Osteocyte (in vitro differentiated cells): ENCODE measurements at regions not wholly inside any gene's neighbourhood (a gene's known extent, or its start where the extent isn't known, plus 50 kb on each side); places are given as distances from the start of the nearest gene placed in this dataset.

Source experiments
- DNase-seq: peaks from one replicate; pipeline ENCODE4 v3.0.0; 2021; ENCODE audit warnings: mixed read lengths; ENCODE audit not compliant: unreplicated experiment; ENCODE audit errors: extremely low spot score
- H3K27ac Mint-ChIP-seq: one replicate; pipeline ENCODE4 v1.8.0; 2021; ENCODE audit warnings: mild to moderate bottlenecking, mixed read lengths; ENCODE audit not compliant: unreplicated experiment
- H3K27me3 Mint-ChIP-seq: one replicate; pipeline ENCODE4 v1.8.0; 2021; ENCODE audit warnings: mixed read lengths; ENCODE audit not compliant: unreplicated experiment
- H3K36me3 Mint-ChIP-seq: one replicate; pipeline ENCODE4 v1.8.0; 2021; ENCODE audit warnings: mixed read lengths; ENCODE audit not compliant: unreplicated experiment
- H3K4me1 Mint-ChIP-seq: one replicate; pipeline ENCODE4 v1.8.0; 2021; ENCODE audit warnings: mixed read lengths; ENCODE audit not compliant: unreplicated experiment
- H3K4me3 Mint-ChIP-seq: one replicate; pipeline ENCODE4 v1.8.0; 2021; ENCODE audit warnings: mild to moderate bottlenecking, moderate library complexity, mixed read lengths; ENCODE audit not compliant: unreplicated experiment
- H3K9me3 Mint-ChIP-seq: one replicate; pipeline ENCODE4 v1.8.0; 2021; ENCODE audit warnings: mixed read lengths; ENCODE audit not compliant: unreplicated experiment
- TF ChIP-seq, protein P1 (sequence below): fragments of 200-600 bp; sonication (generic); IDR thresholded peaks from 2 replicates; pipeline ENCODE4 v1.5.0; 2021; ENCODE audit warnings: antibody characterized with exemption, mild to moderate bottlenecking, moderate library complexity

DNA sequence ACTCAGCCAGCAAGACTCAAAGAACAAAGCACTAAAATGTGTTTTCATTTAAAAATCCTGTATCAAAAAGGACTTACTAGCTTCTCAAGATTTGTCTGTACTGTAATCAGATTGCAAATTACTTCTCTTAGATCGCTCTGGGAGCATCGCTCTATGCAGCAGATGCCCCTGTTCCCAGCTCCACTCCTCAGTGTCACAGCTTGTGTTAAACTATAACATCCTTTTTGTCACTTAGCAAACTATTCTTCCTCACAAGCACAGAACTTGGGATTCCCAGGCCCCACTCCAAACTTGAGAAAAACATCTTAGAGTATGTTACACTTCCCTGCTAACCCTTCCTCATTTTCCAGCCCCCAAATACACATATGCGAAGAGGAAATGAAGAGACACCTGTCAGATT is 85.1 kb upstream of the CHRM3 start:
- no peak for DNase-seq
- no peak overlapping the region for H3K4me3 Mint-ChIP-seq
- no peaks in the 10 kb centered on the region for H3K36me3 Mint-ChIP-seq
- TF ChIP-seq, protein P1, sequence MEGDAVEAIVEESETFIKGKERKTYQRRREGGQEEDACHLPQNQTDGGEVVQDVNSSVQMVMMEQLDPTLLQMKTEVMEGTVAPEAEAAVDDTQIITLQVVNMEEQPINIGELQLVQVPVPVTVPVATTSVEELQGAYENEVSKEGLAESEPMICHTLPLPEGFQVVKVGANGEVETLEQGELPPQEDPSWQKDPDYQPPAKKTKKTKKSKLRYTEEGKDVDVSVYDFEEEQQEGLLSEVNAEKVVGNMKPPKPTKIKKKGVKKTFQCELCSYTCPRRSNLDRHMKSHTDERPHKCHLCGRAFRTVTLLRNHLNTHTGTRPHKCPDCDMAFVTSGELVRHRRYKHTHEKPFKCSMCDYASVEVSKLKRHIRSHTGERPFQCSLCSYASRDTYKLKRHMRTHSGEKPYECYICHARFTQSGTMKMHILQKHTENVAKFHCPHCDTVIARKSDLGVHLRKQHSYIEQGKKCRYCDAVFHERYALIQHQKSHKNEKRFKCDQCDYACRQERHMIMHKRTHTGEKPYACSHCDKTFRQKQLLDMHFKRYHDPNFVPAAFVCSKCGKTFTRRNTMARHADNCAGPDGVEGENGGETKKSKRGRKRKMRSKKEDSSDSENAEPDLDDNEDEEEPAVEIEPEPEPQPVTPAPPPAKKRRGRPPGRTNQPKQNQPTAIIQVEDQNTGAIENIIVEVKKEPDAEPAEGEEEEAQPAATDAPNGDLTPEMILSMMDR = no peak
- peaks cover 9% of the 10 kb centered on the region for H3K27me3 Mint-ChIP-seq
- H3K27ac Mint-ChIP-seq = no peak overlapping the region
- no peaks in the 10 kb centered on the region for H3K9me3 Mint-ChIP-seq
- H3K4me1 Mint-ChIP-seq = no peaks in the 10 kb centered on the region

DNA sequence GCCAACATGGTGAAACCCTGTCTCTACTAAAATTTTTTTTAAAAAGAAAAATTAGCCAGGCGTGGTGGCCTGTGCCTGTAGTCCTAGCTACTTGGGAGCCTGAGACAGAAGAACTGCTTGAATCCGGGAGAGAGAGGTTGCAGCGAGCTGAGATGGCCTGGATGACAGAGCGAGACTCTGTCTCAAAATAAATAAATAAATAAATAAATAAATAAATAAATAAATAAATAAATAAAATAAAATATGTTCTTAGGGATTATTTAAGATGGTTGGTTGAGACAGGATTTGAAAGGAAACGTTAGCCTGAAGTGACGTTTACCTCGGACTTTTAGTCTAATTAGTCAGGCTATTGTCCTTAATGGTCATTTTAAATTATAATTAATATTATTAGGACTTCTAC is 88.5 kb upstream of the CHRM3 start:
- TF ChIP-seq, protein P1 = no peak
- Mint-ChIP-seq H3K27me3 (peaks cover 4% of the 10 kb centered on the region), H3K4me1 (no peaks in the 10 kb centered on the region), H3K4me3 (no peak overlapping the region), H3K9me3 (no peaks in the 10 kb centered on the region), H3K36me3 (no peaks in the 10 kb centered on the region), H3K27ac (no peak overlapping the region)
- DNase-seq = no peak

DNA sequence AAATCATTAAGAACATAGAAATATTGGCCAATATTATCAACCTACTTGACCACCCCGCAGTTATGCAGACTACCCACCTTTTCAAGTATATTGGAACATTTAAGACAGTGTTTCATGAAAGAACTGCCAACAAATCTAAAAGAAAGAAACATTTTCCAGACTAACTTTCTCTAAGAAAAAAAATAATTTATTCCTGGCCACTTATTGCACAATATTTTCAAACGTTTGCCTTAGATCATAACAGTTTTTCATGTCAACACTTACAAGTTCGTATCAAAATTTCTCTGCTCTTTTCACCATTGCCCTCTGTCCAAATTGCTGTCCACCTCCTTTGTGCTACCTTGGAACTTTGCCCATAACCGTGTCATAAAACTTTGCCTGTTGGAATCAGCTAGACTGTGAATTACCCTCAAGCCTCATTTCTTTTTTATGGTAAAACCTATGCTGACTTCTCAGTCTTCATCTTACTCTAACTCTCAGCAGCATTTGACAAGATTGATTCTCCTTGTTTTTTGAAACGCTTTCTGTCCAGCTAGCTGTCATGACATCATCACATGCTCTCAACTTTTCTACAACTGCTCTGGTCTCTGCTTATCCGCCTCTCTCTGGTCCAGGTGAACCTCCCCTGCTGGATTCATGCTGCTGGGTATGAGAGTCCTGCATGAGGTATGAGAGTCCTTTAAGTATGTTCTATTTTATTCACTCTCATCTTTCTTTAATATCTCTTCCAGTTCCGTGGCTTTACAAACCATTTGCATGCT is 92.8 kb upstream of the CHRM3 start:
- H3K27ac Mint-ChIP-seq = no peak overlapping the region
- no peak for DNase-seq
- no peak overlapping the region for H3K4me3 Mint-ChIP-seq
- no peaks in the 10 kb centered on the region for H3K36me3 Mint-ChIP-seq
- TF ChIP-seq, protein P1 = no peak
- H3K4me1 Mint-ChIP-seq = no peaks in the 10 kb centered on the region
- peaks cover 5% of the 10 kb centered on the region for H3K27me3 Mint-ChIP-seq
- no peaks in the 10 kb centered on the region for H3K9me3 Mint-ChIP-seq

DNA sequence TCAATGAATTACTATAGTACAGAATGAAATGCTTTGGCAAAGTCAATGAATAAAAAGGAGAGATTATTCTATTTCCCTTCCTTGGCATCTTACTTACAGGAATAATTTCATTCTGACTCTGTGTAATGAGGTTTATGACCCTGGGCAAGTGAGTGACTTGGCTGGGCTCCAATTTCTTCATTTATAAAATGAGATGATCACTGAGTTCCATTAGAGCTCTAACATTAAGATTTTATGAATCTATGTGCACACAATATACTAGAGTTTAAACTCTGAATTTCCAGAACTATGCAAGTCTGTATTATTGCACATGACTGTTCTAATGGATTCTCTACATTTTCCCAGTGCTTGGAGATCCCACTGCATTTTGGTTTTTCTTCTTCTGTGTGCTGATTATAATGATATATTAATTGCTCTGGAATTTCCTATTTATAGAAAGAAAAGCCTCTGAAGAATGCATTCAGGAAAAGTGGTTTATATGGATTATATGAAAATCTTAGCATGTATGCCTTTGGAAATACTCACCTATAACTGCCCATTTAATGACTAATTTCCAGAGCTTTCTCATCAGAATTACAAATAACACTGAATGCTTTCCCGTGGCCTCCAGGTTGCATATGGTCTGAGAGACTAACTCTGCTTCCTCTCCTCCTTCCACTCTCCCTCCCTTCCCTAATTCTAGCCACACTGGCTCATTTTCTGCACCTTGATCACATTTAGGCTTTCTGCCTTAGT is 97.4 kb upstream of the CHRM3 start:
- no peak for DNase-seq
- Mint-ChIP-seq H3K9me3 (no peaks in the 10 kb centered on the region), H3K27me3 (peaks cover 5% of the 10 kb centered on the region)

DNA sequence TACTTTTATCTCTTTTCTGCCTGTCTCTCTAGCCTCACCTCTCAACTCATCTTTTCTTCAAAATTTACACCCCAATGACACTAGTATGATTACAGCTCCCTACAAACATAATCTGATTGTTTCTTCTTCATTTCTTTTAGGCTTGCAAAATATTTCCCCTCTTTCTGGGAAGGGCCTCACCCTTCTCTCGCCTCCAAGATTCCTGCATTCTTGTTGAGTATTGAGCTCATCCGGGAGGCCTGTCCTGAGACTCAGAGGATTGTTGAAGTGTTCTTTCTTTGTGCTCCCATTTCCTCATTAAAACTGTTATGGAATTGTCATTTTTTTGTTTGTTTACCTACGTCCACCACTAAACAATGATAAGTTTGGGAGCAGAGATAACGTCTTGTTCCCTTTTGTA is 99.1 kb upstream of the CHRM3 start:
- TF ChIP-seq, protein P1 = no peak
- no peak for DNase-seq
- H3K4me3 Mint-ChIP-seq = no peak overlapping the region
- H3K9me3 Mint-ChIP-seq = no peaks in the 10 kb centered on the region
- H3K4me1 Mint-ChIP-seq = no peaks in the 10 kb centered on the region
- H3K27me3 Mint-ChIP-seq = peaks cover 5% of the 10 kb centered on the region
- no peak overlapping the region for H3K27ac Mint-ChIP-seq
- H3K36me3 Mint-ChIP-seq = no peaks in the 10 kb centered on the region

More for the DNA sequence above, 97.4 kb upstream of the CHRM3 start:
- Mint-ChIP-seq H3K4me1 (no peaks in the 10 kb centered on the region), H3K27ac (no peak overlapping the region), H3K36me3 (no peaks in the 10 kb centered on the region), H3K4me3 (no peak overlapping the region)
- TF ChIP-seq, protein P1 = no peak
